IMR-90 (cell line): ENCODE measurements at regions not wholly inside any gene's neighbourhood (a gene's known extent, or its start where the extent isn't known, plus 50 kb on each side); places are given as distances from the start of the nearest gene placed in this dataset.

Experiments
- ATAC-seq: fragments of 200-7000 bp; cut with Tn5 transposase; 2 replicates; pipeline ENCODE4 v1.9.1; 2020; ENCODE audit warnings: low read depth, mild to moderate bottlenecking, moderate library complexity
- BruUV-seq: library from RNA; stranded (reverse); fragments of 400-500 nt; replicated peaks from 2 replicates; lab custom pipeline; 2021; lab: Mats Ljungman, UMichigan
- CTCF ChIA-PET: fragments of 300-600 bp; formaldehyde crosslinking; extraction: SDS; loops from one replicate; lab custom pipeline; 2021; ENCODE audit warnings: antibody characterized with exemption; lab: Yijun Ruan, JAX
- POLR2A ChIA-PET: fragments of 300-600 bp; sonication (Branson Sonifier 250); formaldehyde crosslinking; loops from one replicate; lab custom pipeline; 2022; ENCODE audit warnings: antibody characterized with exemption; ENCODE audit not compliant: unreplicated experiment; lab: Charles Lee
- DNase-seq: peaks from one replicate; pipeline ENCODE4 v3.0.0; 2013
- H2AFZ ChIP-seq: replicated peaks from 2 replicates; pipeline ENCODE3; 2013; ENCODE audit warnings: low read length, mild to moderate bottlenecking; ENCODE audit not compliant: poor library complexity
- H2AK5ac ChIP-seq: 2 replicates; pipeline ENCODE4 v1.6.1; 2013; ENCODE audit warnings: low read depth, low read length, inconsistent platforms
- H2AK9ac ChIP-seq: replicated peaks from 2 replicates; pipeline ENCODE3; 2013; ENCODE audit warnings: mild to moderate bottlenecking, low read depth, low read length, moderate library complexity; ENCODE audit not compliant: poor library complexity
- H2BK120ac ChIP-seq: 2 replicates; pipeline ENCODE4 v1.6.1; 2013; ENCODE audit warnings: low read depth, low read length, inconsistent platforms
- H2BK15ac ChIP-seq: 3 replicates; pipeline ENCODE4 v1.6.1; 2013; ENCODE audit warnings: low read depth, low read length, inconsistent platforms
- H2BK20ac ChIP-seq: 2 replicates; pipeline ENCODE4 v1.6.1; 2013; ENCODE audit warnings: low read depth, mild to moderate bottlenecking, inconsistent platforms, low read length, moderate library complexity
- H2BK5ac ChIP-seq: 2 replicates; pipeline ENCODE4 v1.6.1; 2013; ENCODE audit warnings: mild to moderate bottlenecking, low read depth, low read length, inconsistent platforms; ENCODE audit not compliant: poor library complexity, severe bottlenecking
- H3K14ac ChIP-seq: replicated peaks from 2 replicates; pipeline ENCODE4 v1.6.1; 2013; ENCODE audit warnings: low read depth, low read length, inconsistent platforms
- H3K18ac ChIP-seq: 2 replicates; pipeline ENCODE4 v1.6.1; 2013; ENCODE audit warnings: low read depth, low read length, control low read depth
- H3K23ac ChIP-seq: 2 replicates; pipeline ENCODE4 v1.6.1; 2013; ENCODE audit warnings: low read depth, low read length, inconsistent platforms
- H3K27ac ChIP-seq: 2 replicates; pipeline ENCODE4 v1.5.1; 2013; ENCODE audit warnings: mild to moderate bottlenecking, control low read depth, low read length; ENCODE audit not compliant: insufficient read depth
- H3K27me3 ChIP-seq: 2 replicates; pipeline ENCODE4 v1.6.1; 2013; ENCODE audit warnings: low read length; ENCODE audit not compliant: control insufficient read depth, insufficient read depth
- H3K36me3 ChIP-seq: 2 replicates; pipeline ENCODE4 v1.6.1; 2013; ENCODE audit warnings: low read length, mixed read lengths; ENCODE audit not compliant: control insufficient read depth, insufficient read depth
- H3K4ac ChIP-seq: 2 replicates; pipeline ENCODE4 v1.6.1; 2013; ENCODE audit warnings: low read depth, low read length, inconsistent platforms
- H3K4me1 ChIP-seq: 2 replicates; pipeline ENCODE4 v1.6.1; 2013; ENCODE audit warnings: low read length, mixed read lengths; ENCODE audit not compliant: control insufficient read depth, insufficient read depth
- H3K4me2 ChIP-seq: 2 replicates; pipeline ENCODE4 v1.6.1; 2013; ENCODE audit warnings: low read depth, mild to moderate bottlenecking, control low read depth, low read length, moderate library complexity
- H3K4me3 ChIP-seq: 2 replicates; pipeline ENCODE4 v1.5.1; 2013; ENCODE audit warnings: low read depth, mild to moderate bottlenecking, control low read depth, low read length, moderate library complexity; ENCODE audit not compliant: insufficient read depth
- H3K56ac ChIP-seq: 2 replicates; pipeline ENCODE4 v1.6.1; 2013; ENCODE audit warnings: low read length, inconsistent platforms; ENCODE audit not compliant: insufficient read depth; ENCODE audit errors: extremely low read depth
- H3K79me1 ChIP-seq, 2 experiments: 2 replicates each; pipeline ENCODE4 v1.6.1; 2013; ENCODE audit warnings: low read length in 2 of 2, inconsistent platforms in 1 of 2, low read depth in 1 of 2
- H3K9ac ChIP-seq: 2 replicates; pipeline ENCODE4 v1.6.1; 2013; ENCODE audit warnings: low read depth, low read length, control low read depth
- H3K9me1 ChIP-seq: 2 replicates; pipeline ENCODE4 v1.6.1; 2013; ENCODE audit warnings: low read length, inconsistent platforms; ENCODE audit not compliant: insufficient read depth
- H3K9me3 ChIP-seq: 2 replicates; pipeline ENCODE4 v1.6.1; 2013; ENCODE audit warnings: low read length; ENCODE audit not compliant: control insufficient read depth, insufficient read depth
- H4K20me1 ChIP-seq: 2 replicates; pipeline ENCODE4 v1.6.1; 2013; ENCODE audit warnings: low read length, inconsistent platforms; ENCODE audit not compliant: insufficient read depth
- H4K5ac ChIP-seq: 2 replicates; pipeline ENCODE4 v1.6.1; 2013; ENCODE audit warnings: mild to moderate bottlenecking, low read depth, low read length, control low read depth
- H4K8ac ChIP-seq, 2 experiments: 2 replicates each; pipeline ENCODE4 v1.6.1; 2013; ENCODE audit warnings: low read depth in 2 of 2, low read length in 2 of 2, control low read depth in 1 of 2, inconsistent platforms in 1 of 2
- H4K91ac ChIP-seq: 2 replicates; pipeline ENCODE4 v1.6.1; 2013; ENCODE audit warnings: low read depth, low read length, inconsistent platforms; ENCODE audit not compliant: insufficient read depth
- BHLHE40 ChIP-seq: fragments of 150-350 bp; IDR thresholded peaks from 2 replicates; pipeline ENCODE4 v1.6.1; 2016; ENCODE audit warnings: mild to moderate bottlenecking, low read depth, low read length
- CEBPB ChIP-seq: IDR thresholded peaks from 2 replicates; pipeline ENCODE4 v1.6.1; 2012; ENCODE audit warnings: low read depth, low read length, improper control_type of control experiment
- CHD1 ChIP-seq: IDR thresholded peaks from 2 replicates; pipeline ENCODE4 v1.6.1; 2012; ENCODE audit warnings: low read depth, low read length, improper control_type of control experiment
- MAFK ChIP-seq: IDR thresholded peaks from 2 replicates; pipeline ENCODE4 v1.6.1; 2012; ENCODE audit warnings: low read depth, low read length, improper control_type of control experiment
- MAZ ChIP-seq: IDR thresholded peaks from 2 replicates; pipeline ENCODE4 v1.6.1; 2012; ENCODE audit warnings: low read depth, mild to moderate bottlenecking, low read length, improper control_type of control experiment, moderate library complexity, borderline replicate concordance
- MXI1 ChIP-seq: IDR thresholded peaks from 2 replicates; pipeline ENCODE4 v1.6.1; 2012; ENCODE audit warnings: low read depth, mild to moderate bottlenecking, low read length, moderate library complexity, borderline replicate concordance
- POLR2A ChIP-seq: IDR thresholded peaks from 2 replicates; pipeline ENCODE4 v1.6.1; 2012; ENCODE audit warnings: mild to moderate bottlenecking, low read depth, low read length
- RAD21 ChIP-seq: IDR thresholded peaks from 2 replicates; pipeline ENCODE4 v1.6.1; 2012; ENCODE audit warnings: low read length, improper control_type of control experiment
- WGBS, 2 experiments: methylation state at CpG; one replicate each; pipeline versions ENCODE4 v1.1.5 to v1.1.7; 2013; ENCODE audit warnings: missing lambda C conversion rate in 2 of 2; ENCODE audit not compliant: insufficient read length in 1 of 2; ENCODE audit errors: extremely low coverage in 2 of 2; 5-methylcytosine and 5-hydroxymethylcytosine counted together
- dilution Hi-C: fragments of 300-500 bp; cut with HindIII; formaldehyde crosslinking; loops from one replicate; pipeline ENCODE4 v1.14.3; 2018; ENCODE audit warnings: low sequenced_read_pairs; ENCODE audit not compliant: unreplicated experiment
- in situ Hi-C: fragments of 300-500 bp; cut with MboI; formaldehyde crosslinking; loops from 3 replicates; pipeline ENCODE4 v1.14.3; 2019; ENCODE audit warnings: low sequenced_read_pairs, inconsistent platforms, mixed read lengths
- intact Hi-C: fragments of 100-400 bp; cut with micrococcal nuclease; formaldehyde crosslinking; loops from 2 replicates; pipeline ENCODE4 v1.10.0; 2022
- TF ChIP-seq, protein P1 (sequence below): fragments of 150-350 bp; IDR thresholded peaks from 2 replicates; pipeline ENCODE4 v1.6.1; 2017; ENCODE audit warnings: mild to moderate bottlenecking, antibody characterized with exemption, low read length, low read depth
- TF ChIP-seq, protein P2 (sequence below): conservative IDR thresholded peaks from 2 replicates; pipeline ENCODE4 v1.5.1; 2012; ENCODE audit warnings: mild to moderate bottlenecking, low read depth, low read length, improper control_type of control experiment

DNA sequence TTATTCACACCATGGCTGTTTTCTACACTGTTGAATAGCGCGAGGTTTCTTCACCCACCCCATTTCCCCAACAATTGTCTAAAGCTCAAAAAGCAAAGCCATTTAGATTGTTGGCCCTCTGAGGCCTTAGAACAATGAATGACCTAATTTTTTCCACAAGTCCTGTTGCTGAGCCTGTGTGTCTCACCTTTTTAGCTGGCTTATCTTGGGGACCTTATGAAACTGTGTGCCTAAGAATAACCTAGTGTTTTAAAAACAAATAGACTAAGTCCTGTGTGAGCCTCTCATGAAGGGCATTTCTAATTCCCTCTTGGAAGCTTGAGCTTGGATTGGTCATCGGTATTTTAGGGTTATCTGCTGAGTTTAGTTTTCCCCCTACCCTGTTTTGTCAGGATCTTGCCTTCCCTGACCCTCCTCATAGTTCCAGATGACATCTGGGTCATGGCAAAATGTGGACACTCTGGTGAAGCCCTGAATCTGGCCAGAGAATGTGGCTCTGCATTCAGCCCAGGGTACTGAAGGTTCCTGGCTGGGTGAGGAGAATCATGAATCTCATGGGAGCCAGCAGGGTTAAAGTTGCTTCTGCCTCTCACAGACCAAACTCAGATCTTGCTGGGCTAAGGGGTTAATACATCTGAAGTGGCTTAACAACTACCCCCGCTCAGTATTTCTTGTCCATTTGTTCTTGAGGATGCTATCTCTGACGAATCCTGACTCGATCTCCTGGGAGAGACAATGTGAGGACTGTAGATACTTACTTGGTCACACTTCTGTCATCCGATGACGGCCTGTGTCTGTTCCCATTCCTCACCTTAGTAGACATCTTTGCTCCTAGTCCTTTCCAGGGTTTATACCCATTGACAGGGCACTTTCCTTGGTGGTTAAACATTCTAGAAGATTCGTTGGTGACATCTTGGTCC lies 104.2 kb upstream of the MAP4K3 start:
- TF ChIP-seq CHD1 = no peak
- TF ChIP-seq MXI1 = no peak
- no peak for TF ChIP-seq CEBPB
- no peak for TF ChIP-seq MAZ
- TF ChIP-seq, protein P1, sequence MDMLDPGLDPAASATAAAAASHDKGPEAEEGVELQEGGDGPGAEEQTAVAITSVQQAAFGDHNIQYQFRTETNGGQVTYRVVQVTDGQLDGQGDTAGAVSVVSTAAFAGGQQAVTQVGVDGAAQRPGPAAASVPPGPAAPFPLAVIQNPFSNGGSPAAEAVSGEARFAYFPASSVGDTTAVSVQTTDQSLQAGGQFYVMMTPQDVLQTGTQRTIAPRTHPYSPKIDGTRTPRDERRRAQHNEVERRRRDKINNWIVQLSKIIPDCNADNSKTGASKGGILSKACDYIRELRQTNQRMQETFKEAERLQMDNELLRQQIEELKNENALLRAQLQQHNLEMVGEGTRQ = no peak
- TF ChIP-seq, protein P2, sequence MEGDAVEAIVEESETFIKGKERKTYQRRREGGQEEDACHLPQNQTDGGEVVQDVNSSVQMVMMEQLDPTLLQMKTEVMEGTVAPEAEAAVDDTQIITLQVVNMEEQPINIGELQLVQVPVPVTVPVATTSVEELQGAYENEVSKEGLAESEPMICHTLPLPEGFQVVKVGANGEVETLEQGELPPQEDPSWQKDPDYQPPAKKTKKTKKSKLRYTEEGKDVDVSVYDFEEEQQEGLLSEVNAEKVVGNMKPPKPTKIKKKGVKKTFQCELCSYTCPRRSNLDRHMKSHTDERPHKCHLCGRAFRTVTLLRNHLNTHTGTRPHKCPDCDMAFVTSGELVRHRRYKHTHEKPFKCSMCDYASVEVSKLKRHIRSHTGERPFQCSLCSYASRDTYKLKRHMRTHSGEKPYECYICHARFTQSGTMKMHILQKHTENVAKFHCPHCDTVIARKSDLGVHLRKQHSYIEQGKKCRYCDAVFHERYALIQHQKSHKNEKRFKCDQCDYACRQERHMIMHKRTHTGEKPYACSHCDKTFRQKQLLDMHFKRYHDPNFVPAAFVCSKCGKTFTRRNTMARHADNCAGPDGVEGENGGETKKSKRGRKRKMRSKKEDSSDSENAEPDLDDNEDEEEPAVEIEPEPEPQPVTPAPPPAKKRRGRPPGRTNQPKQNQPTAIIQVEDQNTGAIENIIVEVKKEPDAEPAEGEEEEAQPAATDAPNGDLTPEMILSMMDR = no peak
- no peak for TF ChIP-seq POLR2A
- TF ChIP-seq RAD21 = no peak
- TF ChIP-seq MAFK = no peak
- no peak for TF ChIP-seq BHLHE40
- in situ Hi-C loops = no loop called here
- Histone ChIP-seq H2BK5ac (no peak overlapping the region), H3K79me1 (no peaks in the 10 kb centered on the region), H2AK5ac (no peak overlapping the region), H3K56ac (no peak overlapping the region), H2AFZ (no peak overlapping the region), H3K4me3 (no peak overlapping the region), H4K91ac (no peak overlapping the region), H3K9me3 (no peaks in the 10 kb centered on the region), H3K4me1 (no peaks in the 10 kb centered on the region), H3K27ac (no peak overlapping the region), H3K14ac (no peak overlapping the region), H4K8ac (no peak overlapping the region), H2AK9ac (no peak overlapping the region), H3K9ac (no peak overlapping the region), H3K23ac (no peak overlapping the region), H3K18ac (no peak overlapping the region), H3K4me2 (no peak overlapping the region), H3K27me3 (no peaks in the 10 kb centered on the region), H3K4ac (no peak overlapping the region), H2BK20ac (no peak overlapping the region), H2BK120ac (no peak overlapping the region), H3K9me1 (no peaks in the 10 kb centered on the region), H4K5ac (no peak overlapping the region), H2BK15ac (no peak overlapping the region), H4K20me1 (no peaks in the 10 kb centered on the region), H3K36me3 (no peaks in the 10 kb centered on the region)
- ATAC-seq (no peak), DNase-seq (no peak)
- dilution Hi-C loops = no loop called here
- intact Hi-C loops = no loop called here
- BruUV-seq = no TSS peak
- ChIA-PET CTCF (no interaction called here), POLR2A (no interaction called here)
- 67% methylated on average over 1 of the region's 9 CpGs; no CpG with 5 or more reads in 1 of the 2 experiments for WGBS, 2 experiments
